ENCODE measurements at regions not wholly inside any gene's neighbourhood (a gene's known extent, or its start where the extent isn't known, plus 50 kb on each side); places are given as distances from the start of the nearest gene placed in this dataset.

- DNase-seq: peak; percentile 25 to 54
Measured at GRCh38 chr1:209248649-209249279, 334.8 kb upstream of the CAMK1G start.

GRCh38 chr1:209249280-209249670 is 334.2 kb upstream of the CAMK1G start:
- no peak for DNase-seq

GRCh38 chr1:209249785-209250440 is 333.6 kb upstream of the CAMK1G start:
- DNase-seq: no peak

- DNase-seq: no peak
Measured at GRCh38 chr1:209250861-209251636, 332.5 kb upstream of the CAMK1G start.

- DNase-seq: no peak
Measured at GRCh38 chr1:209256766-209257350, 326.7 kb upstream of the CAMK1G start.

GRCh38 chr1:209257454-209257853 is 326.1 kb upstream of the CAMK1G start:
- no peak for DNase-seq

- no peak for DNase-seq
Measured at GRCh38 chr1:209260136-209260535, 323.4 kb upstream of the CAMK1G start.

GRCh38 chr1:209262631-209263030 is 320.9 kb upstream of the CAMK1G start:
- no peak for DNase-seq

- no peak for DNase-seq
Measured at GRCh38 chr1:209265301-209265700, 318.2 kb upstream of the CAMK1G start.

- DNase-seq: no peak
Measured at GRCh38 chr1:209266590-209267205, 316.8 kb upstream of the CAMK1G start.

- DNase-seq: no peak
Measured at GRCh38 chr1:209267968-209268367, 315.5 kb upstream of the CAMK1G start.

- no peak for DNase-seq
Measured at GRCh38 chr1:209268479-209268878, 315.0 kb upstream of the CAMK1G start.

GRCh38 chr1:209276321-209276720 is 307.2 kb upstream of the CAMK1G start:
- DNase-seq: no peak

GRCh38 chr1:209277662-209278061 is 305.9 kb upstream of the CAMK1G start:
- no peak for DNase-seq

- DNase-seq: no peak
Measured at GRCh38 chr1:209291715-209292114, 291.8 kb upstream of the CAMK1G start.

- DNase-seq: peak in 1 of 2 experiments; percentile 29
Measured at GRCh38 chr1:209302779-209303568, 280.5 kb upstream of the CAMK1G start.

- DNase-seq: no peak
Measured at GRCh38 chr1:209304166-209304565, 279.3 kb upstream of the CAMK1G start.

- no peak for DNase-seq
Measured at GRCh38 chr1:209305221-209305954, 278.1 kb upstream of the CAMK1G start.

GRCh38 chr1:209307846-209308245 is 275.7 kb upstream of the CAMK1G start:
- DNase-seq: no peak

- DNase-seq: no peak
Measured at GRCh38 chr1:209309198-209309597, 274.3 kb upstream of the CAMK1G start.

GRCh38 chr1:209311770-209312169 is 271.7 kb upstream of the CAMK1G start:
- no peak for DNase-seq

GRCh38 chr1:209316929-209317328 is 266.6 kb upstream of the CAMK1G start:
- DNase-seq: no peak
